ENCODE measurements at regions not wholly inside any gene's neighbourhood (a gene's known extent, or its start where the extent isn't known, plus 50 kb on each side); places are given as distances from the start of the nearest gene placed in this dataset.

- no peak for DNase-seq (ENCODE audit: low read depth)
Measured at GRCh38 chr2:42920446-42921146, 128.2 kb upstream of the HAAO start.

- no peak for DNase-seq (ENCODE audit: low read depth)
Measured at GRCh38 chr2:42918671-42919318, 126.4 kb upstream of the HAAO start.

GRCh38 chr2:42918041-42918440 lies 125.7 kb upstream of the HAAO start:
- DNase-seq (ENCODE audit: low read depth) = no peak

GRCh38 chr2:42917425-42917927 lies 125.1 kb upstream of the HAAO start:
- peak; percentile 46 for DNase-seq (ENCODE audit: low read depth)

GRCh38 chr2:42916324-42916723 lies 123.9 kb upstream of the HAAO start:
- DNase-seq (ENCODE audit: low read depth) = no peak

GRCh38 chr2:42914860-42915259 lies 122.5 kb upstream of the HAAO start:
- no peak for DNase-seq (ENCODE audit: low read depth)

- no peak for DNase-seq (ENCODE audit: low read depth)
Measured at GRCh38 chr2:42914314-42914713, 121.9 kb upstream of the HAAO start.

- DNase-seq (ENCODE audit: low read depth) = no peak
Measured at GRCh38 chr2:42913280-42913878, 121.0 kb upstream of the HAAO start.

GRCh38 chr2:42910645-42911405 lies 118.4 kb upstream of the HAAO start:
- DNase-seq (ENCODE audit: low read depth) = no peak

GRCh38 chr2:42909966-42910365 lies 117.6 kb upstream of the HAAO start:
- no peak for DNase-seq (ENCODE audit: low read depth)

GRCh38 chr2:42908518-42909200 lies 116.3 kb upstream of the HAAO start:
- no peak for DNase-seq (ENCODE audit: low read depth)

- DNase-seq (ENCODE audit: low read depth) = no peak
Measured at GRCh38 chr2:42907835-42908234, 115.5 kb upstream of the HAAO start.

- DNase-seq (ENCODE audit: low read depth) = peak; percentile 90
Measured at GRCh38 chr2:42906557-42907411, 114.4 kb upstream of the HAAO start.

- no peak for DNase-seq (ENCODE audit: low read depth)
Measured at GRCh38 chr2:42906111-42906556, 113.8 kb upstream of the HAAO start.

- DNase-seq (ENCODE audit: low read depth) = no peak
Measured at GRCh38 chr2:42905341-42906110, 113.1 kb upstream of the HAAO start.

GRCh38 chr2:42904576-42904876 lies 112.1 kb upstream of the HAAO start:
- DNase-seq (ENCODE audit: low read depth) = no peak

GRCh38 chr2:42903821-42904575 lies 111.6 kb upstream of the HAAO start:
- peak; percentile 28 for DNase-seq (ENCODE audit: low read depth)

GRCh38 chr2:42902939-42903709 lies 110.7 kb upstream of the HAAO start:
- no peak for DNase-seq (ENCODE audit: low read depth)

All from M059J (cell line).